B cell (primary cell): ENCODE measurements at regions not wholly inside any gene's neighbourhood (a gene's known extent, or its start where the extent isn't known, plus 50 kb on each side); places are given as distances from the start of the nearest gene placed in this dataset.

Experiments used
- EZH2 ChIP-seq: IDR thresholded peaks from 2 replicates; pipeline ENCODE4 v1.6.1; 2012; ENCODE audit warnings: borderline replicate concordance, low read depth, mild to moderate bottlenecking, moderate library complexity, low read length; ENCODE audit not compliant: insufficient read depth, poor library complexity, severe bottlenecking
- TF ChIP-seq, protein P1 (sequence below): fragments of 200-600 bp; IDR thresholded peaks from one replicate; pipeline ENCODE4 v1.8.0; 2022; ENCODE audit warnings: antibody characterized with exemption, mild to moderate bottlenecking

GRCh38 chr2:83386549-83386948, 1072.5 kb downstream of the SUCLG1 start:
- TF ChIP-seq, protein P1, sequence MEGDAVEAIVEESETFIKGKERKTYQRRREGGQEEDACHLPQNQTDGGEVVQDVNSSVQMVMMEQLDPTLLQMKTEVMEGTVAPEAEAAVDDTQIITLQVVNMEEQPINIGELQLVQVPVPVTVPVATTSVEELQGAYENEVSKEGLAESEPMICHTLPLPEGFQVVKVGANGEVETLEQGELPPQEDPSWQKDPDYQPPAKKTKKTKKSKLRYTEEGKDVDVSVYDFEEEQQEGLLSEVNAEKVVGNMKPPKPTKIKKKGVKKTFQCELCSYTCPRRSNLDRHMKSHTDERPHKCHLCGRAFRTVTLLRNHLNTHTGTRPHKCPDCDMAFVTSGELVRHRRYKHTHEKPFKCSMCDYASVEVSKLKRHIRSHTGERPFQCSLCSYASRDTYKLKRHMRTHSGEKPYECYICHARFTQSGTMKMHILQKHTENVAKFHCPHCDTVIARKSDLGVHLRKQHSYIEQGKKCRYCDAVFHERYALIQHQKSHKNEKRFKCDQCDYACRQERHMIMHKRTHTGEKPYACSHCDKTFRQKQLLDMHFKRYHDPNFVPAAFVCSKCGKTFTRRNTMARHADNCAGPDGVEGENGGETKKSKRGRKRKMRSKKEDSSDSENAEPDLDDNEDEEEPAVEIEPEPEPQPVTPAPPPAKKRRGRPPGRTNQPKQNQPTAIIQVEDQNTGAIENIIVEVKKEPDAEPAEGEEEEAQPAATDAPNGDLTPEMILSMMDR = no peak
- no peak for TF ChIP-seq EZH2
